Smooth muscle cell (in vitro differentiated cells): ENCODE measurements at regions not wholly inside any gene's neighbourhood (a gene's known extent, or its start where the extent isn't known, plus 50 kb on each side); places are given as distances from the start of the nearest gene placed in this dataset.

Experiments
- DNase-seq: peaks from one replicate; lab custom pipeline; 2025; ENCODE audit not compliant: unreplicated experiment; lab: John Stamatoyannopoulos, UW
- H2AFZ ChIP-seq: fragments of 200-600 bp; sonication (generic); 2 replicates; pipeline ENCODE4 v1.6.0; 2016; ENCODE audit warnings: antibody characterized with exemption, low read depth, mild to moderate bottlenecking
- H3F3A ChIP-seq: fragments of 200-600 bp; sonication (generic); 2 replicates; pipeline ENCODE4 v1.6.0; 2017; ENCODE audit warnings: antibody characterized with exemption, low read depth
- H3K27ac ChIP-seq: fragments of 200-600 bp; sonication (generic); 2 replicates; pipeline ENCODE4 v1.5.1; 2016; ENCODE audit warnings: low read depth, mild to moderate bottlenecking
- H3K27me3 ChIP-seq: fragments of 200-600 bp; sonication (generic); 2 replicates; pipeline ENCODE4 v1.6.1; 2016; ENCODE audit warnings: low read depth, mild to moderate bottlenecking
- H3K36me3 ChIP-seq: fragments of 200-600 bp; sonication (generic); 2 replicates; pipeline ENCODE4 v1.5.1; 2016; ENCODE audit warnings: low read depth
- H3K4me1 ChIP-seq: fragments of 200-600 bp; sonication (generic); 2 replicates; pipeline ENCODE4 v1.5.1; 2016; ENCODE audit warnings: low read depth
- H3K4me2 ChIP-seq: fragments of 200-600 bp; sonication (generic); 2 replicates; pipeline ENCODE4 v1.6.0; 2016; ENCODE audit warnings: mild to moderate bottlenecking
- H3K4me3 ChIP-seq: fragments of 200-600 bp; sonication (generic); 2 replicates; pipeline ENCODE4 v1.5.1; 2016; ENCODE audit warnings: mild to moderate bottlenecking
- H3K79me2 ChIP-seq: fragments of 200-600 bp; sonication (generic); 2 replicates; pipeline ENCODE4 v1.6.0; 2016; ENCODE audit warnings: low read depth, mild to moderate bottlenecking
- H3K9ac ChIP-seq: fragments of 200-600 bp; sonication (generic); 2 replicates; pipeline ENCODE4 v1.6.0; 2016; ENCODE audit warnings: low read depth
- H3K9me3 ChIP-seq: fragments of 200-600 bp; sonication (generic); replicated peaks from 2 replicates; pipeline ENCODE4 v1.5.1; 2016; ENCODE audit warnings: low read depth
- H4K20me1 ChIP-seq: fragments of 200-600 bp; sonication (generic); 2 replicates; pipeline ENCODE4 v1.6.0; 2016; ENCODE audit warnings: low read depth
- CTCF ChIP-seq: fragments of 200-600 bp; sonication (generic); IDR thresholded peaks from 2 replicates; pipeline ENCODE4 v1.5.1; 2017; ENCODE audit warnings: borderline replicate concordance, mild to moderate bottlenecking, antibody characterized with exemption; ENCODE audit not compliant: insufficient read depth, poor library complexity, severe bottlenecking
- WGBS: methylation state at CpG from one replicate; pipeline ENCODE4 v1.1.7; 2016; ENCODE audit warnings: low lambda C conversion rate; 5-methylcytosine and 5-hydroxymethylcytosine counted together

GRCh38 chr13:21894703-21895699, 224.1 kb downstream of the FGF9 start:
- no peak for TF ChIP-seq CTCF
- Histone ChIP-seq H4K20me1 (no peaks in the 10 kb centered on the region), H2AFZ (no peak overlapping the region), H3K4me1 (no peaks in the 10 kb centered on the region), H3K4me3 (no peak overlapping the region), H3K9ac (no peak overlapping the region), H3K36me3 (no peaks in the 10 kb centered on the region), H3K27me3 (no peaks in the 10 kb centered on the region), H3F3A (no peaks in the 10 kb centered on the region), H3K9me3 (no peaks in the 10 kb centered on the region), H3K79me2 (no peaks in the 10 kb centered on the region), H3K4me2 (no peak overlapping the region), H3K27ac (no peak overlapping the region)
- 77% methylated on average over 22 of the region's 22 CpGs for WGBS
- no peak for DNase-seq

DNA sequence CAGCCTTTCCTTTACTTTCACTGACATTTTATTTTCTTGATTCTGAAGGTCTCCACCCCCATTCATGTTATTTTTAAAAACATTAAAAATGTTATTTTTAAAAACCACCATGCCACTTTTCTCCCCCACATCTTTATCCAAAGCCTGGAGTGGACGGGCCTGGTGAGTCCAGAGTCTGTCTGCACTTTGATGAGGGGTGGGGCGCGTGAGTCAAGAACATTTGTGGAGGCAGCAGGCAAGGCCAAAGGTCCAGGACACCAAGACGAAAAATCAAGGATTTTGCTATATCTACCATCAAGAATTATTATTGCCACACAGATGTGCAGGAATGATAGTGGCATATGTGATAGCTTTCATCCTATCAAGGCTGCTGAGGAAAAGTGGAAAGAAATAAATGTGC, 224.9 kb downstream of the FGF9 start:
- Histone ChIP-seq H4K20me1 (no peaks in the 10 kb centered on the region), H3K9me3 (no peaks in the 10 kb centered on the region), H3K79me2 (no peaks in the 10 kb centered on the region), H3K9ac (no peak overlapping the region), H3K36me3 (no peaks in the 10 kb centered on the region), H2AFZ (no peak overlapping the region), H3F3A (no peaks in the 10 kb centered on the region), H3K4me2 (no peak overlapping the region), H3K27me3 (no peaks in the 10 kb centered on the region), H3K4me3 (no peak overlapping the region), H3K4me1 (no peaks in the 10 kb centered on the region), H3K27ac (no peak overlapping the region)
- no peak for DNase-seq
- WGBS: 84% methylated on average over 4 of the region's 4 CpGs
- no peak for TF ChIP-seq CTCF

DNA sequence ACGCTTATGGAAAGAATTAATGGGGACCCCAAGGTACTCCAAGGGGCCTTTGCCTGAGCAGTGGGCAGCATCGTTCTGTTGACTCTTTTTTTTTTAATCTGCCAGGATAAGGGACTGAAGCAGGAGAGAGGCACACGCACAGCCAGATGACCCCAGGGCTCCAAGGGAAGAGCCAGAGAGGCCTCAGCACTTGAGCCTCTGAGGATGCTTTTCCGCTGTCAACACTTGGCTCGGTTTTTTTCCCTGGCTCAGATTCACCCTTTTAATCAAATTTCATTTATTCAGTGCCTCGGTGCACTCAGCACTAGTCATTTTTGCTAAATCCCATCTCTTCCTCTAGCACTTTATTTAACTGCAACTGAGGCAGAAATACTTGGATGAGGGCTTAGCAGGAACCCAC, 226.3 kb downstream of the FGF9 start:
- Histone ChIP-seq H3K27me3 (no peaks in the 10 kb centered on the region), H3K9me3 (no peaks in the 10 kb centered on the region), H3K4me1 (no peaks in the 10 kb centered on the region), H4K20me1 (no peaks in the 10 kb centered on the region), H3K4me3 (no peak overlapping the region), H2AFZ (no peak overlapping the region), H3K79me2 (no peaks in the 10 kb centered on the region), H3K36me3 (no peaks in the 10 kb centered on the region), H3K27ac (no peak overlapping the region), H3K9ac (no peak overlapping the region), H3F3A (no peaks in the 10 kb centered on the region), H3K4me2 (no peak overlapping the region)
- no peak for DNase-seq
- TF ChIP-seq CTCF: no peak
- WGBS: 71% methylated on average over 6 of the region's 6 CpGs
